H1 (cell line): ENCODE measurements at regions not wholly inside any gene's neighbourhood (a gene's known extent, or its start where the extent isn't known, plus 50 kb on each side); places are given as distances from the start of the nearest gene placed in this dataset.

ENCODE experiments used
- CTCF ChIA-PET: fragments of 300-600 bp; sonication (Branson Sonifier 250); formaldehyde crosslinking; loops from one replicate; lab custom pipeline; 2021; ENCODE audit not compliant: partially characterized antibody; lab: Charles Lee
- POLR2A ChIA-PET: fragments of 300-600 bp; sonication (Branson Sonifier 250); formaldehyde crosslinking; loops from one replicate; lab custom pipeline; 2021; ENCODE audit warnings: inconsistent platforms; ENCODE audit not compliant: partially characterized antibody; lab: Charles Lee
- DNase-seq, 2 experiments: peaks; one replicate each; pipeline versions ENCODE4 v3.0.0 to v3.0.0-alpha.2; 2010 to 2022; ENCODE audit warnings: low spot score in 2 of 2, low read depth in 1 of 2, mixed read lengths in 1 of 2
- FAIRE-seq: peaks from 2 replicates; lab custom pipeline; 2011; peaks lifted over from hg19 to GRCh38; lab: Jason Lieb, UNC
- H2AFZ ChIP-seq: 2 replicates; pipeline ENCODE4 v1.8.1; 2012; ENCODE audit warnings: low read length, inconsistent platforms
- H2AK5ac ChIP-seq: 2 replicates; pipeline ENCODE4 v1.6.1; 2013; ENCODE audit warnings: low read depth, low read length
- H2BK120ac ChIP-seq: replicated peaks from 2 replicates; pipeline ENCODE3; 2013; ENCODE audit warnings: low read depth, low read length, inconsistent platforms
- H2BK12ac ChIP-seq: 2 replicates; pipeline ENCODE4 v1.6.1; 2013; ENCODE audit warnings: low read depth, low read length
- H2BK15ac ChIP-seq: 2 replicates; pipeline ENCODE4 v1.6.1; 2013; ENCODE audit warnings: low read length
- H2BK20ac ChIP-seq: 2 replicates; pipeline ENCODE4 v1.6.1; 2013; ENCODE audit warnings: low read length
- H2BK5ac ChIP-seq: 2 replicates; pipeline ENCODE4 v1.6.1; 2013; ENCODE audit warnings: low read depth, low read length
- H3K14ac ChIP-seq: 2 replicates; pipeline ENCODE4 v1.6.1; 2013; ENCODE audit warnings: inconsistent platforms; ENCODE audit not compliant: insufficient read length
- H3K18ac ChIP-seq: 2 replicates; pipeline ENCODE4 v1.6.1; 2013; ENCODE audit warnings: low read length; ENCODE audit errors: extremely low read depth
- H3K23ac ChIP-seq: 2 replicates; pipeline ENCODE4 v1.6.1; 2013; ENCODE audit warnings: inconsistent platforms; ENCODE audit not compliant: insufficient read length
- H3K23me2 ChIP-seq: 2 replicates; pipeline ENCODE4 v1.6.1; 2013; ENCODE audit warnings: low read depth, low read length
- H3K27ac ChIP-seq: 2 replicates; pipeline ENCODE4 v1.6.1; 2011; ENCODE audit warnings: low read depth, low read length, inconsistent platforms
- H3K27me3 ChIP-seq, 4 experiments: replicated peaks in 1 of 4; 1 replicate in 1 of 4; 2 replicates in 3 of 4; pipeline versions ENCODE4 v1.6.1 to v1.8.1; 2011 to 2013; ENCODE audit warnings: low read length in 3 of 4, mild to moderate bottlenecking in 3 of 4, inconsistent platforms in 2 of 4, mixed read lengths in 2 of 4, moderate library complexity in 1 of 4; ENCODE audit not compliant: control insufficient read depth in 3 of 4, insufficient read depth in 3 of 4; ENCODE audit errors: extremely low read depth in 1 of 4
- H3K36me3 ChIP-seq, 4 experiments: 2 replicates each; pipeline versions ENCODE4 v1.6.1 to v1.8.1; 2011 to 2013; ENCODE audit warnings: mild to moderate bottlenecking in 4 of 4, low read length in 3 of 4, moderate library complexity in 2 of 4, control low read depth in 1 of 4, inconsistent platforms in 1 of 4; ENCODE audit not compliant: insufficient read depth in 4 of 4, control insufficient read depth in 2 of 4
- H3K4ac ChIP-seq: replicated peaks from 2 replicates; pipeline ENCODE3; 2013; ENCODE audit warnings: low read length, low read depth, mixed read lengths, inconsistent platforms; ENCODE audit not compliant: insufficient read length
- H3K4me1 ChIP-seq, 4 experiments: replicated peaks in 1 of 4; 1 replicate in 1 of 4; 2 replicates in 3 of 4; pipeline versions ENCODE4 v1.6.1 to v1.8.1; 2011 to 2013; ENCODE audit warnings: low read length in 3 of 4, inconsistent platforms in 2 of 4, mixed read lengths in 1 of 4; ENCODE audit not compliant: insufficient read depth in 4 of 4, control insufficient read depth in 3 of 4
- H3K4me2 ChIP-seq, 2 experiments: 2 replicates each; pipeline versions ENCODE4 v1.6.1 to v1.8.1; 2011 to 2013; ENCODE audit warnings: low read depth in 2 of 2, low read length in 2 of 2, control low read depth in 1 of 2, inconsistent platforms in 1 of 2, mild to moderate bottlenecking in 1 of 2; ENCODE audit not compliant: insufficient read depth in 1 of 2
- H3K4me3 ChIP-seq, 4 experiments: fragments of 200-600, 300-600 bp in 1 of 4; sonication (generic), shearing (Covaris generic), sonication (Bioruptor Twin) in 1 of 4; 2 replicates each; pipeline versions ENCODE4 v1.5.1 to v1.8.1; 2011 to 2016; ENCODE audit warnings: low read length in 4 of 4, low read depth in 3 of 4, control low read depth in 2 of 4, inconsistent platforms in 2 of 4, mild to moderate bottlenecking in 2 of 4, mixed read lengths in 1 of 4, moderate library complexity in 1 of 4; ENCODE audit not compliant: insufficient read depth in 2 of 4; ENCODE audit errors: extremely low read depth in 1 of 4
- H3K56ac ChIP-seq: replicated peaks from 2 replicates; pipeline ENCODE3; 2013; ENCODE audit warnings: low read depth, mild to moderate bottlenecking, mixed read lengths, low read length, inconsistent platforms; ENCODE audit not compliant: insufficient read length
- H3K79me1 ChIP-seq: 2 replicates; pipeline ENCODE4 v1.6.1; 2013; ENCODE audit warnings: low read depth, low read length, control low read depth
- H3K79me2 ChIP-seq, 2 experiments: 2 replicates each; pipeline versions ENCODE4 v1.6.1 to v1.8.1; 2012 to 2013; ENCODE audit warnings: low read length in 2 of 2, mild to moderate bottlenecking in 2 of 2, inconsistent platforms in 1 of 2; ENCODE audit not compliant: insufficient read depth in 2 of 2, control insufficient read depth in 1 of 2
- H3K9ac ChIP-seq, 4 experiments: replicated peaks in 1 of 4; 1 replicate in 1 of 4; 2 replicates in 3 of 4; pipeline versions ENCODE4 v1.6.1 to v1.8.1; 2011 to 2013; ENCODE audit warnings: low read depth in 3 of 4, low read length in 3 of 4, control low read depth in 2 of 4, mild to moderate bottlenecking in 2 of 4, moderate library complexity in 2 of 4, inconsistent platforms in 1 of 4; ENCODE audit errors: extremely low read depth in 1 of 4
- H3K9me3 ChIP-seq, 2 experiments: 2 replicates each; pipeline versions ENCODE4 v1.6.1 to v1.8.1; 2012 to 2013; ENCODE audit warnings: mild to moderate bottlenecking in 2 of 2, moderate library complexity in 2 of 2, control low read depth in 1 of 2, inconsistent platforms in 1 of 2, low read depth in 1 of 2, low read length in 1 of 2, mixed read lengths in 1 of 2; ENCODE audit not compliant: insufficient read depth in 2 of 2
- H4K20me1 ChIP-seq, 2 experiments: replicated peaks in 1 of 2; 2 replicates each; pipeline versions ENCODE3 to v1.8.1; 2011 to 2013; ENCODE audit warnings: inconsistent platforms in 2 of 2, low read length in 2 of 2, mild to moderate bottlenecking in 1 of 2; ENCODE audit not compliant: insufficient read depth in 2 of 2, control insufficient read depth in 1 of 2
- H4K5ac ChIP-seq: 2 replicates; pipeline ENCODE4 v1.6.1; 2013; ENCODE audit warnings: low read length, low read depth, mixed read lengths, inconsistent platforms; ENCODE audit not compliant: insufficient read length
- H4K8ac ChIP-seq: 2 replicates; pipeline ENCODE4 v1.8.0; 2013; ENCODE audit warnings: mild to moderate bottlenecking, moderate library complexity, low read length, inconsistent platforms; ENCODE audit not compliant: insufficient read depth; ENCODE audit errors: extremely low read depth
- H4K91ac ChIP-seq: replicated peaks from 2 replicates; pipeline ENCODE3; 2013; ENCODE audit warnings: low read length, mixed read lengths, inconsistent platforms; ENCODE audit not compliant: insufficient read length
- BACH1 ChIP-seq: IDR thresholded peaks from 2 replicates; pipeline ENCODE4 v1.6.1; 2012; ENCODE audit warnings: low read length, improper control_type of control experiment
- BCL11A ChIP-seq, 2 experiments: IDR thresholded peaks; one replicate each; pipeline ENCODE4 v1.6.1; 2011; ENCODE audit warnings: low read depth in 2 of 2, low read length in 2 of 2, mild to moderate bottlenecking in 2 of 2
- CBX8 ChIP-seq: fragments of 300-800, 300-1000 bp; sonication (generic); IDR thresholded peaks from 2 replicates; pipeline ENCODE4 v1.7.1; 2016; ENCODE audit warnings: low read depth, low read length, borderline replicate concordance
- HDAC2 ChIP-seq, 2 experiments: fragments of 300-600 bp in 1 of 2; sonication (generic) in 1 of 2; IDR thresholded peaks; 2 replicates each; pipeline ENCODE4 v1.6.1; 2011 to 2012; ENCODE audit warnings: low read depth in 2 of 2, low read length in 2 of 2, mild to moderate bottlenecking in 2 of 2, moderate library complexity in 2 of 2, borderline replicate concordance in 1 of 2, inconsistent platforms in 1 of 2
- JUN ChIP-seq: IDR thresholded peaks from 2 replicates; pipeline ENCODE4 v1.6.1; 2011; ENCODE audit warnings: low read depth, mild to moderate bottlenecking, improper control_type of control experiment, low read length
- MAFK ChIP-seq: IDR thresholded peaks from 2 replicates; pipeline ENCODE4 v1.6.1; 2012; ENCODE audit warnings: low read depth, mild to moderate bottlenecking, improper control_type of control experiment, low read length
- NRF1 ChIP-seq: IDR thresholded peaks from 2 replicates; pipeline ENCODE4 v1.6.1; 2011; ENCODE audit warnings: mild to moderate bottlenecking, low read depth, low read length, improper control_type of control experiment
- RAD21 ChIP-seq, 2 experiments: IDR thresholded peaks in 1 of 2; conservative IDR thresholded peaks in 1 of 2; 2 replicates each; pipeline ENCODE4 v1.6.1; 2011; ENCODE audit warnings: low read depth in 2 of 2, low read length in 2 of 2, improper control_type of control experiment in 1 of 2, inconsistent platforms in 1 of 2, mild to moderate bottlenecking in 1 of 2, moderate library complexity in 1 of 2
- RBBP5 ChIP-seq: IDR thresholded peaks from 2 replicates; pipeline ENCODE4 v1.7.1; 2012; ENCODE audit warnings: low read depth, mild to moderate bottlenecking, inconsistent platforms, low read length, moderate library complexity, borderline replicate concordance
- SIX5 ChIP-seq: IDR thresholded peaks from 2 replicates; pipeline ENCODE4 v1.6.1; 2011; ENCODE audit warnings: mild to moderate bottlenecking, low read depth, low read length
- YY1 ChIP-seq: IDR thresholded peaks from 2 replicates; pipeline ENCODE4 v1.6.1; 2011; ENCODE audit warnings: low read depth, mild to moderate bottlenecking, low read length
- ZNF274 ChIP-seq: IDR thresholded peaks from 2 replicates; pipeline ENCODE4 v1.7.0; 2012; ENCODE audit warnings: low read length, borderline replicate concordance; ENCODE audit errors: extremely low read depth
- WGBS, 2 experiments: shearing (Covaris generic) in 1 of 2; methylation state at CpG; one replicate each; pipeline versions ENCODE4 v1.1.6 to v1.1.7; 2013 to 2015; ENCODE audit warnings: low lambda C conversion rate in 2 of 2, mixed read lengths in 2 of 2, inconsistent platforms in 1 of 2, low coverage in 1 of 2, missing lambda C conversion rate in 1 of 2; ENCODE audit not compliant: insufficient replicate concordance in 2 of 2, insufficient coverage in 1 of 2, insufficient read length in 1 of 2; ENCODE audit errors: extremely low coverage in 1 of 2, missing lambda C conversion rate in 1 of 2; 5-methylcytosine and 5-hydroxymethylcytosine counted together
- TF ChIP-seq, protein P1 (sequence below): IDR thresholded peaks from 2 replicates; pipeline ENCODE4 v1.6.1; 2012; ENCODE audit warnings: low read length, inconsistent platforms

DNA sequence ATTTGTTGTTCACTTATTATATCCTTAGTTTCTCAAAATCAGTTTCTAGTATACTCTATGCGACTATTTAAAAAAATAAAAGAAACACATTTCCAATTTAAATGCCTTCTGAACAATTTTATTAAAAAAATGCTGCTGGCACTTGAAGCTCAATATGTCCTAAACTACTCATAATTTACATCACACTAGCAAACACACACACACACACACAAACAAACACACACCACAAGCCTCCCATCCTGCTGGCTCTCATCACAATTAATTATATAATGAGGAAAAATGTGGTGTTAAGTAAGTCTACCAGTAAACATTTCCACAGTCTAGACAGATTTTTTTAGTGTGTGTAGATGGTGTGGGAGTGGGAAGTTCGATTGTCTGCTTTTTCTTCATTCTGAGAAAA lies 350.3 kb downstream of the AASDHPPT start:
- H3K4me3 ChIP-seq = no peak overlapping the region
- H3K9me3 ChIP-seq = no peaks in the 10 kb centered on the region
- no peaks in the 10 kb centered on the region for H3K79me2 ChIP-seq
- ChIA-PET CTCF (interaction anchor here (1.3 to 3.5 kb wide), 2 partner anchors 9 to 12 kb away, joined by 4 to 13 read pairs; no protein-coding TSS in a partner anchor), POLR2A (no interaction called here)
- no peaks in the 10 kb centered on the region for H4K20me1 ChIP-seq
- no peak overlapping the region for H2BK15ac ChIP-seq
- DNase-seq = no peak
- no peaks in the 10 kb centered on the region for H3K27me3 ChIP-seq
- no peak overlapping the region for H2AK5ac ChIP-seq
- H3K23ac ChIP-seq = no peak overlapping the region
- H3K4me2 ChIP-seq = no peak overlapping the region
- no peak overlapping the region for H4K5ac ChIP-seq
- H2BK12ac ChIP-seq = no peak overlapping the region
- WGBS, 2 experiments = 90% methylated on average over 2 of the region's 2 CpGs; no CpG with 5 or more reads in 1 of the 2 experiments
- no peak overlapping the region for H2AFZ ChIP-seq
- H4K91ac ChIP-seq = no peak overlapping the region
- H3K18ac ChIP-seq = no peak overlapping the region
- no peak overlapping the region for H4K8ac ChIP-seq
- no peak overlapping the region for H2BK120ac ChIP-seq
- H3K23me2 ChIP-seq = no peaks in the 10 kb centered on the region
- H3K27ac ChIP-seq = no peak overlapping the region
- no peaks in the 10 kb centered on the region for H3K36me3 ChIP-seq
- no peak overlapping the region for H2BK20ac ChIP-seq
- FAIRE-seq = no peak
- H3K79me1 ChIP-seq = no peaks in the 10 kb centered on the region
- H3K14ac ChIP-seq = no peak overlapping the region
- H3K4me1 ChIP-seq = peaks cover 0 to 3% (median 0%) of the 10 kb centered on the region in 4 experiments; a peak in 1 of 7 replicates
- H3K4ac ChIP-seq = no peak overlapping the region
- H3K9ac ChIP-seq = no peak overlapping the region
- no peak overlapping the region for H3K56ac ChIP-seq
- H2BK5ac ChIP-seq = no peak overlapping the region
- TF ChIP-seq BCL11A (IDR thresholded peaks at IDR 0.05; ENCODE audit: low read depth in 2 of 2, low read length in 2 of 2) = no peak
- no peak for TF ChIP-seq BACH1
- no peak for TF ChIP-seq SIX5
- no peak for TF ChIP-seq MAFK
- TF ChIP-seq, protein P1, sequence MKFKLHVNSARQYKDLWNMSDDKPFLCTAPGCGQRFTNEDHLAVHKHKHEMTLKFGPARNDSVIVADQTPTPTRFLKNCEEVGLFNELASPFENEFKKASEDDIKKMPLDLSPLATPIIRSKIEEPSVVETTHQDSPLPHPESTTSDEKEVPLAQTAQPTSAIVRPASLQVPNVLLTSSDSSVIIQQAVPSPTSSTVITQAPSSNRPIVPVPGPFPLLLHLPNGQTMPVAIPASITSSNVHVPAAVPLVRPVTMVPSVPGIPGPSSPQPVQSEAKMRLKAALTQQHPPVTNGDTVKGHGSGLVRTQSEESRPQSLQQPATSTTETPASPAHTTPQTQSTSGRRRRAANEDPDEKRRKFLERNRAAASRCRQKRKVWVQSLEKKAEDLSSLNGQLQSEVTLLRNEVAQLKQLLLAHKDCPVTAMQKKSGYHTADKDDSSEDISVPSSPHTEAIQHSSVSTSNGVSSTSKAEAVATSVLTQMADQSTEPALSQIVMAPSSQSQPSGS = no peak
- no peak for TF ChIP-seq YY1
- no peak for TF ChIP-seq HDAC2 (IDR thresholded peaks at IDR 0.05; ENCODE audit: borderline replicate concordance in 1 of 2, low read depth in 2 of 2, low read length in 2 of 2)
- no peak for TF ChIP-seq JUN
- TF ChIP-seq NRF1 = no peak
- TF ChIP-seq RAD21 (IDR thresholded peaks at IDR 0.05 in 1 of 2, conservative IDR thresholded peaks at IDR 0.05 in 1 of 2; ENCODE audit: low read depth in 2 of 2, low read length in 2 of 2) = no peak
- TF ChIP-seq CBX8 = no peak
- TF ChIP-seq ZNF274 = no peak
- TF ChIP-seq RBBP5 = no peak
